Neutrophil (primary cell): ENCODE measurements at regions not wholly inside any gene's neighbourhood (a gene's known extent, or its start where the extent isn't known, plus 50 kb on each side); places are given as distances from the start of the nearest gene placed in this dataset.

Experiments
- H3K27ac ChIP-seq: fragments of 200-600 bp; sonication (generic); 2 replicates; pipeline ENCODE4 v1.5.1; 2016; ENCODE audit warnings: mild to moderate bottlenecking, moderate library complexity
- H3K27me3 ChIP-seq: fragments of 200-600 bp; sonication (generic); 2 replicates; pipeline ENCODE4 v1.6.0; 2016; ENCODE audit warnings: mild to moderate bottlenecking
- H3K36me3 ChIP-seq: fragments of 200-600 bp; sonication (generic); 2 replicates; pipeline ENCODE4 v1.5.1; 2017
- H3K4me1 ChIP-seq, 2 experiments: fragments of 200-600 bp in 1 of 2; sonication (generic) in 1 of 2; 1 replicate in 1 of 2; 2 replicates in 1 of 2; pipeline versions ENCODE4 v1.5.1 to v1.6.1; 2013 to 2016; ENCODE audit warnings: low read depth in 1 of 2, low read length in 1 of 2, mild to moderate bottlenecking in 1 of 2, moderate library complexity in 1 of 2; ENCODE audit not compliant: control insufficient read depth in 1 of 2, insufficient read depth in 1 of 2
- H3K4me3 ChIP-seq, 2 experiments: fragments of 200-600 bp in 1 of 2; sonication (generic) in 1 of 2; 1 replicate in 1 of 2; 2 replicates in 1 of 2; pipeline ENCODE4 v1.5.1; 2013 to 2016; ENCODE audit warnings: low read depth in 1 of 2, low read length in 1 of 2, mild to moderate bottlenecking in 1 of 2, moderate library complexity in 1 of 2
- H3K9me3 ChIP-seq: fragments of 200-600 bp; sonication (generic); 2 replicates; pipeline ENCODE4 v1.5.1; 2016
- CTCF ChIP-seq: fragments of 200-600 bp; sonication (generic); IDR thresholded peaks from 2 replicates; pipeline ENCODE4 v1.5.1; 2016; ENCODE audit warnings: antibody characterized with exemption

- Histone ChIP-seq H3K36me3 (no peaks in the 10 kb centered on the region), H3K4me3 (no peak overlapping the region), H3K9me3 (no peaks in the 10 kb centered on the region), H3K27ac (no peak overlapping the region), H3K27me3 (no peaks in the 10 kb centered on the region), H3K4me1 (no peaks in the 10 kb centered on the region)
- no peak for TF ChIP-seq CTCF
Observed at GRCh38 chr16:80122115-80122514, 418.7 kb upstream of the DYNLRB2 start.

GRCh38 chr16:80121522-80121909 is 419.3 kb upstream of the DYNLRB2 start:
- no peak overlapping the region for H3K4me3 ChIP-seq
- H3K27ac ChIP-seq, result no peak overlapping the region
- no peak for TF ChIP-seq CTCF
- H3K4me1 ChIP-seq, result no peaks in the 10 kb centered on the region
- no peaks in the 10 kb centered on the region for H3K36me3 ChIP-seq
- no peaks in the 10 kb centered on the region for H3K9me3 ChIP-seq
- no peaks in the 10 kb centered on the region for H3K27me3 ChIP-seq

GRCh38 chr16:80120899-80121521 is 419.8 kb upstream of the DYNLRB2 start:
- H3K36me3 ChIP-seq, result no peaks in the 10 kb centered on the region
- TF ChIP-seq CTCF, result no peak
- H3K27me3 ChIP-seq, result no peaks in the 10 kb centered on the region
- no peaks in the 10 kb centered on the region for H3K9me3 ChIP-seq
- H3K4me1 ChIP-seq, result no peaks in the 10 kb centered on the region
- H3K27ac ChIP-seq, result no peak overlapping the region
- H3K4me3 ChIP-seq, result no peak overlapping the region

- Histone ChIP-seq H3K36me3 (no peaks in the 10 kb centered on the region), H3K9me3 (no peaks in the 10 kb centered on the region), H3K4me3 (no peak overlapping the region), H3K27me3 (no peaks in the 10 kb centered on the region), H3K4me1 (no peaks in the 10 kb centered on the region), H3K27ac (no peak overlapping the region)
- TF ChIP-seq CTCF, result no peak
Observed at GRCh38 chr16:80117556-80118130, 423.1 kb upstream of the DYNLRB2 start.

- no peaks in the 10 kb centered on the region for H3K36me3 ChIP-seq
- no peak overlapping the region for H3K4me3 ChIP-seq
- H3K27ac ChIP-seq, result no peak overlapping the region
- H3K4me1 ChIP-seq, result no peaks in the 10 kb centered on the region
- H3K27me3 ChIP-seq, result no peaks in the 10 kb centered on the region
- TF ChIP-seq CTCF, result no peak
- H3K9me3 ChIP-seq, result no peaks in the 10 kb centered on the region
Observed at GRCh38 chr16:80116711-80117110, 424.1 kb upstream of the DYNLRB2 start.
